PC-9 (cell line): ENCODE measurements at regions not wholly inside any gene's neighbourhood (a gene's known extent, or its start where the extent isn't known, plus 50 kb on each side); places are given as distances from the start of the nearest gene placed in this dataset.

Experiments used
- BruUV-seq: library from RNA; stranded (reverse); fragments of 400-500 nt; replicated peaks from 2 replicates; lab custom pipeline; 2021; lab: Mats Ljungman, UMichigan
- CTCF ChIA-PET: fragments of 300-600 bp; sonication (Branson Sonifier 250); formaldehyde crosslinking; loops from one replicate; lab custom pipeline; 2022; ENCODE audit warnings: antibody characterized with exemption; lab: Charles Lee
- POLR2A ChIA-PET: fragments of 300-600 bp; sonication (Branson Sonifier 250); formaldehyde crosslinking; loops from one replicate; lab custom pipeline; 2022; ENCODE audit warnings: antibody characterized with exemption; ENCODE audit not compliant: unreplicated experiment; lab: Charles Lee
- DNase-seq, 2 experiments: peaks; one replicate each; pipeline versions ENCODE4 v3.0.0 to v3.0.0-alpha.2; 2015 to 2022; ENCODE audit warnings: mixed read lengths in 1 of 2
- H2AFZ ChIP-seq: fragments of 200-600 bp; sonication (generic); 2 replicates; pipeline ENCODE4 v1.8.1; 2017; ENCODE audit warnings: antibody characterized with exemption
- H3F3A ChIP-seq: fragments of 200-600 bp; sonication (generic); 2 replicates; pipeline ENCODE4 v1.8.1; 2017; ENCODE audit warnings: antibody characterized with exemption, mild to moderate bottlenecking, low read depth; ENCODE audit not compliant: insufficient read depth
- H3K27ac ChIP-seq: fragments of 200-600 bp; sonication (generic); 2 replicates; pipeline ENCODE4 v1.6.1; 2016; ENCODE audit warnings: mixed run types
- H3K27me3 ChIP-seq: fragments of 200-600 bp; sonication (generic); 2 replicates; pipeline ENCODE4 v1.6.1; 2016; ENCODE audit warnings: low read depth, mixed run types; ENCODE audit not compliant: insufficient read depth
- H3K36me3 ChIP-seq: fragments of 200-600 bp; sonication (generic); 2 replicates; pipeline ENCODE4 v1.6.1; 2016; ENCODE audit warnings: low read depth, mixed run types
- H3K4me1 ChIP-seq: fragments of 200-600 bp; sonication (generic); replicated peaks from 2 replicates; pipeline ENCODE4 v1.6.1; 2016; ENCODE audit warnings: mixed run types; ENCODE audit not compliant: insufficient read depth
- H3K4me2 ChIP-seq: fragments of 200-600 bp; sonication (generic); 2 replicates; pipeline ENCODE4 v1.6.1; 2017; ENCODE audit warnings: mixed run types
- H3K4me3 ChIP-seq: fragments of 200-600 bp; sonication (generic); 2 replicates; pipeline ENCODE4 v1.6.1; 2016; ENCODE audit warnings: mixed run types
- H3K79me2 ChIP-seq: fragments of 200-600 bp; sonication (generic); 2 replicates; pipeline ENCODE4 v1.6.1; 2017; ENCODE audit warnings: low read depth, mixed run types
- H3K9me2 ChIP-seq: fragments of 200-600 bp; sonication (generic); 2 replicates; pipeline ENCODE4 v1.8.1; 2017; ENCODE audit warnings: mild to moderate bottlenecking; ENCODE audit not compliant: insufficient read depth
- H3K9me3 ChIP-seq: fragments of 200-600 bp; sonication (generic); 2 replicates; pipeline ENCODE4 v1.8.1; 2016; ENCODE audit warnings: low read depth; ENCODE audit not compliant: insufficient read depth
- H4K20me1 ChIP-seq: fragments of 200-600 bp; sonication (generic); 2 replicates; pipeline ENCODE4 v1.8.1; 2017; ENCODE audit not compliant: insufficient read depth
- EZH2 ChIP-seq: fragments of 200-600 bp; sonication (generic); IDR thresholded peaks from 2 replicates; pipeline ENCODE4 v1.8.0; 2017; ENCODE audit warnings: antibody characterized with exemption, low read depth
- intact Hi-C: fragments of 100-400 bp; cut with micrococcal nuclease; formaldehyde crosslinking; loops from one replicate; pipeline ENCODE4 v1.10.0; 2022; ENCODE audit not compliant: unreplicated experiment
- TF ChIP-seq, protein P1 (sequence below): fragments of 200-600 bp; sonication (generic); conservative IDR thresholded peaks from 2 replicates; pipeline ENCODE4 v1.6.1; 2017; ENCODE audit warnings: mixed run types, antibody characterized with exemption, mild to moderate bottlenecking, moderate library complexity

- no TSS peak for BruUV-seq
- H4K20me1 ChIP-seq, result no peaks in the 10 kb centered on the region
- H3K9me3 ChIP-seq, result no peaks in the 10 kb centered on the region
- DNase-seq, result no peak
- H3K27ac ChIP-seq, result no peak overlapping the region
- no peaks in the 10 kb centered on the region for H3K27me3 ChIP-seq
- H3F3A ChIP-seq, result no peaks in the 10 kb centered on the region
- no peak overlapping the region for H3K4me2 ChIP-seq
- no peaks in the 10 kb centered on the region for H3K4me1 ChIP-seq
- intact Hi-C loops, result no loop called here
- ChIA-PET CTCF (no interaction called here), POLR2A (no interaction called here)
- H3K36me3 ChIP-seq, result no peaks in the 10 kb centered on the region
- H3K4me3 ChIP-seq, result no peak overlapping the region
- H2AFZ ChIP-seq, result peak overlapping the region; percentile 53; the same call in 1 of the 2 replicates
- no peaks in the 10 kb centered on the region for H3K9me2 ChIP-seq
- H3K79me2 ChIP-seq, result no peaks in the 10 kb centered on the region
- no peak for TF ChIP-seq EZH2
- TF ChIP-seq, protein P1, sequence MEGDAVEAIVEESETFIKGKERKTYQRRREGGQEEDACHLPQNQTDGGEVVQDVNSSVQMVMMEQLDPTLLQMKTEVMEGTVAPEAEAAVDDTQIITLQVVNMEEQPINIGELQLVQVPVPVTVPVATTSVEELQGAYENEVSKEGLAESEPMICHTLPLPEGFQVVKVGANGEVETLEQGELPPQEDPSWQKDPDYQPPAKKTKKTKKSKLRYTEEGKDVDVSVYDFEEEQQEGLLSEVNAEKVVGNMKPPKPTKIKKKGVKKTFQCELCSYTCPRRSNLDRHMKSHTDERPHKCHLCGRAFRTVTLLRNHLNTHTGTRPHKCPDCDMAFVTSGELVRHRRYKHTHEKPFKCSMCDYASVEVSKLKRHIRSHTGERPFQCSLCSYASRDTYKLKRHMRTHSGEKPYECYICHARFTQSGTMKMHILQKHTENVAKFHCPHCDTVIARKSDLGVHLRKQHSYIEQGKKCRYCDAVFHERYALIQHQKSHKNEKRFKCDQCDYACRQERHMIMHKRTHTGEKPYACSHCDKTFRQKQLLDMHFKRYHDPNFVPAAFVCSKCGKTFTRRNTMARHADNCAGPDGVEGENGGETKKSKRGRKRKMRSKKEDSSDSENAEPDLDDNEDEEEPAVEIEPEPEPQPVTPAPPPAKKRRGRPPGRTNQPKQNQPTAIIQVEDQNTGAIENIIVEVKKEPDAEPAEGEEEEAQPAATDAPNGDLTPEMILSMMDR, result no peak
These were observed 1477.0 kb downstream of the PCDH7 start for GRCh38 chr4:32196950-32197688.

DNA sequence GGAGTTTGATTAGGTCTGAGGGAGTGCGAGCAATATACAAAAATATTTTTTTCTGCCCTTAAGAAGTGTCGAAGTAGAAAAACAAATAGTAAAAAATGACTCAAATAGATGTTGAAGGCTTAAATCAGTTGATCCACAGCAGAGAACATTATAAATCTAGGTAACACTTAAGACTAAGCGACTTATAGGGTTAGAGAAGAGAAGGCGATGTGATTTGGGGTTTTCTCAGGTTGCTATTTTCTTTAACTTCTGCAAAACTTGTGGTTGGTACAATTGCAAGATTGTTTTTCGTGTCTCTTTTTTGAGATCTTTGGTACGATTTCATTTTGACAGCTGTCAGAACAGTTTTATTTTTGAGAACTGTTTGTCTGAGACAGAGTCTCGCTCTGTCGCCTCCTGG, 1479.5 kb downstream of the PCDH7 start:
- POLR2A ChIA-PET, result no interaction called here
- Histone ChIP-seq H3K79me2 (no peaks in the 10 kb centered on the region), H3K4me3 (no peak overlapping the region), H3K9me2 (no peaks in the 10 kb centered on the region), H3K27ac (no peak overlapping the region), H4K20me1 (no peaks in the 10 kb centered on the region), H3K4me2 (no peak overlapping the region), H3F3A (no peaks in the 10 kb centered on the region), H3K36me3 (no peaks in the 10 kb centered on the region), H3K4me1 (no peaks in the 10 kb centered on the region), H3K27me3 (no peaks in the 10 kb centered on the region), H2AFZ (0 out of 2 replicates have a peak overlapping the region, but pooled peaks have one; percentile 21), H3K9me3 (no peaks in the 10 kb centered on the region)
- intact Hi-C loops, result no loop called here
- TF ChIP-seq, protein P1, result no peak
- TF ChIP-seq EZH2, result no peak
- CTCF ChIA-PET, result no interaction called here
- DNase-seq, result no peak
- BruUV-seq, result no TSS peak

GRCh38 chr4:32203340-32203739, 1483.2 kb downstream of the PCDH7 start:
- ChIA-PET POLR2A (no interaction called here), CTCF (no interaction called here)
- no peaks in the 10 kb centered on the region for H3K79me2 ChIP-seq
- H2AFZ ChIP-seq, result no peak overlapping the region
- H3F3A ChIP-seq, result no peaks in the 10 kb centered on the region
- no peak overlapping the region for H3K27ac ChIP-seq
- H3K36me3 ChIP-seq, result no peaks in the 10 kb centered on the region
- no peaks in the 10 kb centered on the region for H4K20me1 ChIP-seq
- DNase-seq, result no peak
- no peaks in the 10 kb centered on the region for H3K9me3 ChIP-seq
- BruUV-seq, result no TSS peak
- H3K27me3 ChIP-seq, result no peaks in the 10 kb centered on the region
- no peaks in the 10 kb centered on the region; the same call in 1 of the 2 replicates for H3K9me2 ChIP-seq
- intact Hi-C loops, result no loop called here
- H3K4me1 ChIP-seq, result no peaks in the 10 kb centered on the region
- no peak overlapping the region for H3K4me2 ChIP-seq
- no peak overlapping the region for H3K4me3 ChIP-seq
- TF ChIP-seq, protein P1, result no peak
- TF ChIP-seq EZH2, result no peak
